GM21723 (cell line): ENCODE measurements at regions not wholly inside any gene's neighbourhood (a gene's known extent, or its start where the extent isn't known, plus 50 kb on each side); places are given as distances from the start of the nearest gene placed in this dataset.
"Not testable (repeated sequence)": the region's sequence is repeated elsewhere in the genome, so short reads cannot be mapped to it uniquely, and the experiment has no call there.

ENCODE experiments used
- ATAC-seq: cut with Tn5 transposase; IDR thresholded peaks from one replicate; pipeline ENCODE4 v1.9.1; 2021; ENCODE audit warnings: mild to moderate bottlenecking, moderate library complexity; ENCODE audit not compliant: unreplicated experiment

- ATAC-seq: no peak
These were observed 146.2 kb downstream of the NFKBIZ start for GRCh38 chr3:101995371-101996046.

DNA sequence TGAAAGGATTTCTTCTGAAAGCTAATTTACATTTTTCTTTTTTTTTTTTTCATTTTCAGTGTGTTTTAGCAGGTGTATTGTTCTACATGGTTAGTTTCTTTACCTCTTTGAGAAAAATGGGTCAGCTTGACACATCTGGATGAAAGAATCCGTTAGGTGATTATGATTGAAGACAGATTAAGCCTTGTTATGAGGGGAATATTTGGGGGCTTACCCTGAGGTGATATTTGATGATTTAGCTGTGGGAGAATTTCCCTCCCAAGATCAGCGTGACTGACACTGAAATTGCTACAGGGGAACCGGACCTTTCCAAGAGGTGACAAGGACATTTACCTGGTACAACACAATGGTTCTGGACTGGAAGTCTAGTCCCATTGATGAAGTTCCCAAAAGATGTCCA is 147.5 kb downstream of the NFKBIZ start:
- ATAC-seq: peak; percentile 67

- no peak for ATAC-seq
These were observed 149.1 kb downstream of the NFKBIZ start for GRCh38 chr3:101998256-101998926.

- ATAC-seq: no peak
These were observed 150.0 kb downstream of the NFKBIZ start for GRCh38 chr3:101999177-101999779.

DNA sequence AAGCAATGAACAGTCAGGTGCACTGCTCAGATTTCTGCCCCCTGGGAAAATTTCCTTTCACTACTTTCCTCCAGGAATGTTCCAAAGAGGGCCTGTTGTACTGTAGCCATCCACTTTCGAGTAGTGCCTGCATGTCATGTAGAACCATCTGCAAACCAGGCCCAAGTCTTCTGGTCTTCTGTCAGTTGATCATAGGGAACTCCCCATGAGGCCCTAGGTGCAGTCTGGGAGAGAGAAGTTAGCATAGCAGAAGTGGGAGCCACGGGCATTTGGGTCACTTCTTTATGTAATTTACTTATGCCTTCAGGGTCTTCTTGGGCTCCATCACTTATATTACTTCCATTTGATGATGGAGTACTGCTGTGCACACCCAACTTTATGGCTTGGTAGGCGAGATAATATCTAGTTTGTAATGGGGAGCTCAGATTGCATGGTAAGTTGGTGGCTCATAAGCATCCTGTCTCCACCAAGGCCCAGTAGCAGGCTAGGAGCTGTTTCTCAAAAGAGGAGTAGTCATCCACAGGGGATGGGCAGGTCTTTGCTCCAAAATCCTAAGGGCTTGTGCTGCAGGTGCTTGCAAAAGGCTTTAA is 151.4 kb downstream of the NFKBIZ start:
- ATAC-seq: no peak

- no peak for ATAC-seq
These were observed 152.7 kb downstream of the NFKBIZ start for GRCh38 chr3:102002056-102002455.

- no peak for ATAC-seq
These were observed 155.2 kb downstream of the NFKBIZ start for GRCh38 chr3:102004561-102004960.

GRCh38 chr3:102005551-102005950 is 156.2 kb downstream of the NFKBIZ start:
- no peak for ATAC-seq

DNA sequence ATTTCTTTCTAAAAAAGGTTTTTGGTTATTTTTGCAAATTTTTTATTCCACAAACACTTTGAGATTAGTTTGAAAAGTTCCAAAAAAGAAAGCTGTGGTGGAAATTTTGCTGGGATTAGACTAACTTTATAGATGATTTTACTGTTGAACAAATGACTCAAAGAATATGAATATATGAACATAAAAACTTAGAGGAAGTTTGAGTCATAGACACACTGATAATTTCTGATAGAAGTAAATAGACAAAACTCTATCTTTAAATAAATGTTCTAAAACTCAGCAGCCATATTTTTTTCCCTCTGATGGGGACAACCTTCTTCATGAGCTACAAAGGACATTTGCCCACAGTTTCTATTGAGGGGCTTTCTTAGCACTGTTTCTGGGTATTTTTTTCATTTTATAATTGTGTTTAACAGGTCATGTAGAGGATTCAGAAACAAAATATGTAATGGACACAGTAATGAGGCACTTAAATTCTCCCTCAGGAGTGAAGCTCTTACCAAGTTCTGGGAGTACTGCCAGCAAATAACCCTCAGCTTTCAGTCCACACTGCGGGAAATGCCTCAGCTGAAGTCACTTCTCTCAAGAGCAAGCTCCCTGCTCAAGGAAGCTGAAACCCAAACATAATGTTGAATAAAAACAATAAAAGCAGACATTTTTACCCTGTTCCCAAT is 157.6 kb downstream of the NFKBIZ start:
- no peak for ATAC-seq

DNA sequence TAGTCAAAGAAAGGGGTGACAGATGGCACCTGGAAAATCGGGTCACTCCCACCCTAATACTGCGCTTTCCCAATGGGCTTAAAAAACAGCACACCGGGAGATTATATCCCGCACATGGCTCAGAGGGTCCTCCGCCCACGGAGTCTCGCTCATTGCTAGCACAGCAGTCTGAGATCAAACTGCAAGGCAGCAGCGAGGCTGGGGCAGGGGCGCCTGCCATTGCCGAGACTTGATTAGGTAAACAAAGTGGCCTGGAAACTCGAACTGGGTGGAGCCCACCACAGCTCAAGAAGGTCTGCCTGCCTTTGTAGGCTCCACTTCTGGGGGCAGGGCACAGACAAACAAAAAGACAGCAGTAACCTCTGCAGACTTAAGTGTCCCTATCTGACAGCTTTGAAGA is 159.1 kb downstream of the NFKBIZ start:
- not testable (repeated sequence) for ATAC-seq

GRCh38 chr3:102016417-102016816 is 167.1 kb downstream of the NFKBIZ start:
- ATAC-seq: no peak

GRCh38 chr3:102017784-102018183 is 168.5 kb downstream of the NFKBIZ start:
- ATAC-seq: peak; percentile 72

- no peak for ATAC-seq
These were observed 169.2 kb downstream of the NFKBIZ start for GRCh38 chr3:102018551-102018950.

- no peak for ATAC-seq
These were observed 171.4 kb downstream of the NFKBIZ start for GRCh38 chr3:102020735-102021134.

- ATAC-seq: peak; percentile 57
These were observed 175.1 kb downstream of the NFKBIZ start for GRCh38 chr3:102024270-102024904.

DNA sequence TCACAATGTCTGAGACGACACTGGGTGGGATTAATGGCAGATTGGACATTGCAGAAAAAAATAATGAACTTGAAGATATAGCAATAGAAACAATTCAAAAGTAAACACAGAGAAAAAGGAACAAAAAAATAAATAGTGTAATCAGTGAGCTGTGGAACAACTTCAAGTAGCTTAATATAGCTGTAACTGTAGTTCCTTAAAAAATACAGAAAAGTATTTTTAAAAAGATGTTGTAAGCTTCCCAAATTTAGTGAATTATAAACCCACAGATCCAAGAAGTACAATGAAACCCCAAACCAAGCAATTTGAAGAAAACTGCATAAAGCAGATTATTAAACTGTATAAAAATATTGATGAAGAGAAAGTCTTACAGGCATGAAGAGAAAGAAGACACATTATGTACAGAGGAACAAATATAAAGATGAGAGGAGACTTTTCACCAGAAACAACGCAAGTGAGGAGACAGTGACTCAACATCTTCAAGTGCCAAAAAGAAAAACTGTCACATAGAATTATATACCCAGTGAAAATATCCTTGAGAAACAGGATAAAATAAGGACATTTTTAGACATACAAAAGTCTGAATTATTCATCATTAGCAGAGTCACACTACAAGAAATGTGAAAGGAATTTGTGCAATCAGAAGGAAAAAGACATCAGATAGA is 176.4 kb downstream of the NFKBIZ start:
- no peak for ATAC-seq

DNA sequence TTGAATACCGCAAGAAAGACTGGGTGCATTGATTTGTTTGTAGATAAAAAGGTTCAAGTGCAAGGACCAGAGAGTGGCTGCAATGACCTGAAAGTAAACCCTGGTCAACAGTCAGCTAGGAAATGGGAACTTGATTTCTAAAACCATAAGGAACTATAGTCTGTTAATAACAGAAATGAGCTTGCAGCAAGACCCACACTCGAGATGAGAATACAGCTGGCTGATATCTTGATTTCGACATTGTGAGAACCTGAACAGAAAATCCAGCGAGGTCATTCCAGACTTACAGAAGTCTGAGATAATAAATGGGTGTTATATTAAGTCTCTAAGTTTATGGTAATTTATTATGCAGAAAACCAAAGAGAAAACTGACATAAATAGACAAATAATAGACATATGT is 177.3 kb downstream of the NFKBIZ start:
- ATAC-seq: no peak

DNA sequence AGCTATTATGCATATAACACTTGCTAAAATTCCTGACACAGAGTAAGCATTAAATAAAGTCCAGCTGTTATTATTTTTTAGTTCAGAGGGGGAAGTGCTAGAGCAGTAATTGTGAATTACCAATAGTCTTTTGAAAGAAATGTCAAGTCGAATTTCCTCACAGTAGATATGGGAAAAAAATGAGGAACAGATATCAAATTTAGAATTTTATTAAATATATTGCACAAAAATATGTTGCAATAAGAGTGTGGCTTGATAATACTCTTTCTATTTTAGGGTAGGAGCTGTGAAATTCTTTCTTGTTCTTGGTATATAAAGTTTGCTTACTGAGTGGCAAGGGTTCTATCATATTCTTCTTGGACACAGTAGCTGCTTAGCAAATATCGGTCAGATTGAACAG is 181.3 kb downstream of the NFKBIZ start:
- no peak for ATAC-seq

GRCh38 chr3:102031834-102032233 is 182.5 kb downstream of the NFKBIZ start:
- ATAC-seq: no peak
